ENCODE measurements at regions not wholly inside any gene's neighbourhood (a gene's known extent, or its start where the extent isn't known, plus 50 kb on each side); places are given as distances from the start of the nearest gene placed in this dataset.

- no peak for TF ChIP-seq ZNF331 (CRISPR knock-in tag; IDR thresholded peaks at IDR 0.05; ENCODE audit: low read depth)
Measured at GRCh38 chr21:23543333-23543732, 2063.9 kb downstream of the MRPL39 start (continued).

GRCh38 chr21:23542097-23542496, 2065.2 kb downstream of the MRPL39 start:
- TF ChIP-seq STAT1 (IDR thresholded peaks at IDR 0.05; ENCODE audit: unreplicated experiment) (no peak), POLR2AphosphoS5 (IDR thresholded peaks at IDR 0.05; ENCODE audit: low read depth) (no peak), ZNF114 (CRISPR knock-in tag; IDR thresholded peaks at IDR 0.05) (no peak), EZH2phosphoT487 (IDR thresholded peaks at IDR 0.05; ENCODE audit: unreplicated experiment) (no peak), ZNF462 (CRISPR knock-in tag; IDR thresholded peaks at IDR 0.05) (no peak), NANOG (IDR thresholded peaks at IDR 0.05; ENCODE audit: borderline replicate concordance) (no peak), JUNB (IDR thresholded peaks at IDR 0.05; ENCODE audit: unreplicated experiment) (no peak), CTCF (conservative IDR thresholded peaks at IDR 0.05; ENCODE audit: low read depth in 2 of 2) (no peak), ETS1 (IDR thresholded peaks at IDR 0.05) (no peak), CREB1 (CRISPR knock-in tag; IDR thresholded peaks at IDR 0.05; ENCODE audit: low read depth) (no peak), REST (IDR thresholded peaks at IDR 0.05; ENCODE audit: unreplicated experiment) (no peak), ZNF331 (CRISPR knock-in tag; IDR thresholded peaks at IDR 0.05; ENCODE audit: low read depth) (no peak), EZH2 (IDR thresholded peaks at IDR 0.05; ENCODE audit: low read depth, unreplicated experiment) (no peak)

More at GRCh38 chr21:23542097-23542496, 2065.2 kb downstream of the MRPL39 start:
- H3K79me2 ChIP-seq (replicated peaks; ENCODE audit: insufficient read depth) = no peaks in the 10 kb centered on the region
- H3K9me2 ChIP-seq (ENCODE audit: insufficient read depth) = no peaks in the 10 kb centered on the region
- H3K4me2 ChIP-seq = no peak overlapping the region
- H3F3A ChIP-seq (replicated peaks; ENCODE audit: low read depth) = no peaks in the 10 kb centered on the region
- Mint-ChIP-seq H3K4me1 (no peaks in the 10 kb centered on the region), H3K9me3 (no peaks in the 10 kb centered on the region; the same call in 2 of the 3 replicates), H3K36me3 (ENCODE audit: low read depth) (no peaks in the 10 kb centered on the region), H3K27me3 (ENCODE audit: insufficient read depth, low read depth, poor library complexity) (no peaks in the 10 kb centered on the region), H3K27ac (no peak overlapping the region), H3K4me3 (no peak overlapping the region)
- no peak overlapping the region for H3K4me3 ChIP-seq
- DNase-seq (ENCODE audit: low spot score) (no peak), ATAC-seq (no peak)
- H4K20me1 ChIP-seq (replicated peaks; ENCODE audit: insufficient read depth) = no peaks in the 10 kb centered on the region
- H3K27ac ChIP-seq (ENCODE audit: low read depth) = no peak overlapping the region
- H3K4me1 ChIP-seq (ENCODE audit: insufficient read depth) = no peaks in the 10 kb centered on the region
- H3K27me3 ChIP-seq (ENCODE audit: insufficient read depth) = no peaks in the 10 kb centered on the region
- no peak overlapping the region for H2AFZ ChIP-seq
- H3K36me3 ChIP-seq (ENCODE audit: insufficient read depth) = no peaks in the 10 kb centered on the region

Data from GM23338 (cell line).